HEK293 (cell line): ENCODE measurements at regions not wholly inside any gene's neighbourhood (a gene's known extent, or its start where the extent isn't known, plus 50 kb on each side); places are given as distances from the start of the nearest gene placed in this dataset.

Source experiments
- CTCF ChIA-PET: fragments of 350-600 bp; formaldehyde crosslinking; extraction: SDS; loops from one replicate; lab custom pipeline; 2021; ENCODE audit warnings: antibody characterized with exemption; lab: Yijun Ruan, JAX
- POLR2A ChIA-PET: fragments of 300-600 bp; formaldehyde crosslinking; extraction: SDS; loops from one replicate; lab custom pipeline; 2020; ENCODE audit warnings: antibody characterized with exemption, inconsistent platforms; lab: Yijun Ruan, JAX
- H3K27ac ChIP-seq: fragments of 200-500 bp; sonication (Bioruptor generic); 2 replicates; pipeline ENCODE4 v1.5.1; 2014; ENCODE audit warnings: low read depth, low read length, control low read depth, inconsistent platforms; ENCODE audit errors: extremely low read depth
- H3K36me3 ChIP-seq, 2 experiments: fragments of 200-500 bp in 1 of 2; sonication (Bioruptor generic) in 1 of 2; 1 replicate in 1 of 2; 2 replicates in 1 of 2; pipeline ENCODE4 v1.5.1; 2014 to 2017; ENCODE audit warnings: inconsistent platforms in 2 of 2, low read length in 2 of 2; ENCODE audit not compliant: control insufficient read depth in 2 of 2, insufficient read depth in 1 of 2
- H3K4me1 ChIP-seq: fragments of 200-500 bp; sonication (Bioruptor generic); 2 replicates; pipeline ENCODE4 v1.5.1; 2014; ENCODE audit warnings: mild to moderate bottlenecking, low read length, inconsistent platforms; ENCODE audit not compliant: control insufficient read depth, insufficient read depth
- H3K4me3 ChIP-seq: 2 replicates; pipeline ENCODE4 v1.5.1; 2011; ENCODE audit warnings: low read depth, mild to moderate bottlenecking, control low read depth, low read length, moderate library complexity
- H3K9me3 ChIP-seq: fragments of 200-500 bp; sonication (Bioruptor generic); 2 replicates; pipeline ENCODE4 v1.5.1; 2014; ENCODE audit warnings: low read depth, low read length, inconsistent platforms; ENCODE audit not compliant: control insufficient read depth, insufficient read depth
- BCL11A ChIP-seq: fragments of 450-650 bp; formaldehyde crosslinking; IDR thresholded peaks from 2 replicates; pipeline ENCODE4 v1.5.1; 2016; ENCODE audit warnings: low read depth, missing biosample characterization, missing genetic modification characterization
- KLF9 ChIP-seq: fragments of 450-650 bp; formaldehyde crosslinking; IDR thresholded peaks from 2 replicates; pipeline ENCODE4 v1.5.1; 2016; ENCODE audit warnings: missing biosample characterization, missing genetic modification characterization, low read depth
- MYNN ChIP-seq: fragments of 450-650 bp; formaldehyde crosslinking; IDR thresholded peaks from 2 replicates; pipeline ENCODE4 v1.5.1; 2016; ENCODE audit warnings: missing biosample characterization, missing genetic modification characterization, borderline replicate concordance
- SP7 ChIP-seq: fragments of 450-650 bp; formaldehyde crosslinking; IDR thresholded peaks from 2 replicates; pipeline ENCODE4 v1.5.1; 2016; ENCODE audit warnings: missing biosample characterization, missing genetic modification characterization
- ZBTB48 ChIP-seq: fragments of 450-650 bp; formaldehyde crosslinking; IDR thresholded peaks from 2 replicates; pipeline ENCODE4 v1.5.1; 2016; ENCODE audit warnings: missing biosample characterization, missing genetic modification characterization
- ZNF133 ChIP-seq: fragments of 450-650 bp; formaldehyde crosslinking; IDR thresholded peaks from 2 replicates; pipeline ENCODE4 v1.5.1; 2016; ENCODE audit warnings: missing biosample characterization, missing genetic modification characterization
- ZNF223 ChIP-seq: fragments of 450-650 bp; formaldehyde crosslinking; IDR thresholded peaks from 2 replicates; pipeline ENCODE4 v1.5.1; 2016; ENCODE audit warnings: missing biosample characterization, missing genetic modification characterization
- ZNF394 ChIP-seq: fragments of 450-650 bp; formaldehyde crosslinking; IDR thresholded peaks from 2 replicates; pipeline ENCODE4 v1.5.1; 2016; ENCODE audit warnings: missing biosample characterization, missing genetic modification characterization, mild to moderate bottlenecking, moderate library complexity, borderline replicate concordance
- ZNF510 ChIP-seq: fragments of 450-650 bp; formaldehyde crosslinking; IDR thresholded peaks from 2 replicates; pipeline ENCODE4 v1.5.1; 2018; ENCODE audit warnings: mild to moderate bottlenecking, missing genetic modification characterization, missing biosample characterization; ENCODE audit not compliant: insufficient replicate concordance
- ZNF514 ChIP-seq: fragments of 450-650 bp; formaldehyde crosslinking; IDR thresholded peaks from 2 replicates; pipeline ENCODE4 v1.5.1; 2016; ENCODE audit warnings: missing biosample characterization, missing genetic modification characterization
- ZNF521 ChIP-seq: fragments of 450-650 bp; formaldehyde crosslinking; IDR thresholded peaks from 2 replicates; pipeline ENCODE4 v1.5.1; 2017; ENCODE audit warnings: missing biosample characterization, mild to moderate bottlenecking, missing genetic modification characterization
- ZNF571 ChIP-seq: fragments of 450-650 bp; formaldehyde crosslinking; IDR thresholded peaks from 2 replicates; pipeline ENCODE4 v1.5.0; 2017; ENCODE audit warnings: missing biosample characterization, missing genetic modification characterization
- ZNF658 ChIP-seq: fragments of 450-650 bp; formaldehyde crosslinking; IDR thresholded peaks from 2 replicates; pipeline ENCODE4; 2016; ENCODE audit warnings: missing biosample characterization, missing genetic modification characterization
- ZNF664 ChIP-seq: fragments of 450-650 bp; formaldehyde crosslinking; IDR thresholded peaks from 2 replicates; pipeline ENCODE4 v1.5.1; 2016; ENCODE audit warnings: missing biosample characterization, missing genetic modification characterization
- ZNF747 ChIP-seq: fragments of 450-650 bp; formaldehyde crosslinking; IDR thresholded peaks from 2 replicates; pipeline ENCODE4 v1.5.1; 2016; ENCODE audit warnings: missing biosample characterization, missing genetic modification characterization
- TF ChIP-seq, protein P1 (sequence below): fragments of 450-650 bp; formaldehyde crosslinking; IDR thresholded peaks from 2 replicates; pipeline ENCODE4 v1.5.1; 2017; ENCODE audit warnings: missing biosample characterization, mild to moderate bottlenecking, missing genetic modification characterization, moderate library complexity
- TF ChIP-seq, protein P2 (sequence below): fragments of 450-650 bp; formaldehyde crosslinking; IDR thresholded peaks from 2 replicates; pipeline ENCODE4 v1.5.1; 2016; ENCODE audit warnings: missing biosample characterization, missing genetic modification characterization, borderline replicate concordance
- TF ChIP-seq, protein P3 (sequence below): fragments of 450-650 bp; formaldehyde crosslinking; IDR thresholded peaks from 2 replicates; pipeline ENCODE4 v1.5.1; 2016; ENCODE audit warnings: missing biosample characterization, missing genetic modification characterization
- TF ChIP-seq, protein P4 (sequence below): fragments of 450-650 bp; formaldehyde crosslinking; IDR thresholded peaks from 2 replicates; pipeline ENCODE4 v1.5.1; 2016; ENCODE audit warnings: missing biosample characterization, missing genetic modification characterization
- TF ChIP-seq, protein P5 (sequence below): fragments of 450-650 bp; formaldehyde crosslinking; conservative IDR thresholded peaks from 2 replicates; pipeline ENCODE4 v1.5.1; 2016; ENCODE audit warnings: low read depth, missing biosample characterization, missing genetic modification characterization

DNA sequence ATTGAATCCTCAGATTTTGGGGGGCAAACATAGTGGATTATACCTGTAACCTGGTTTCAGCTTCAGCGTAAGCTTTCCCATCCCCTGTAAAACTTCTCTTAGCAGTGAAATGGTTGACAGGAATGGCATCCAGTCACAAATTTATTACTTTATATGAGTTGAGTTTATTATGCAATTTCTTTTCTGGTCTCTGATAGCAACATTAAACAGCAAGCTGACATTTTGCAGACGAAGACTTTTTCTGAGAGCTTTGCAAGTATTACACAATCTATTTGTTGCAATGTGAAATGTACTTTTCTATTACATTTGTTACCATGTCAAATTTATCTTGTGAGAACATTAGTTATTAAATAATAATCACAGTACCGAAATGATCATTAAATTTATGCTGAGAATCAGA, 60.6 kb downstream of the GSPT2 start:
- H3K4me3 ChIP-seq = peak overlapping the region; percentile 55
- TF ChIP-seq ZNF664 (tag by site-specific recombination) (no peak), SP7 (tag by site-specific recombination) (no peak), ZNF133 (no peak), KLF9 (tag by site-specific recombination) (no peak), ZNF521 (no peak), ZNF223 (no peak), ZNF514 (tag by site-specific recombination) (no peak), ZNF394 (tag by site-specific recombination) (no peak)
- TF ChIP-seq, protein P1, sequence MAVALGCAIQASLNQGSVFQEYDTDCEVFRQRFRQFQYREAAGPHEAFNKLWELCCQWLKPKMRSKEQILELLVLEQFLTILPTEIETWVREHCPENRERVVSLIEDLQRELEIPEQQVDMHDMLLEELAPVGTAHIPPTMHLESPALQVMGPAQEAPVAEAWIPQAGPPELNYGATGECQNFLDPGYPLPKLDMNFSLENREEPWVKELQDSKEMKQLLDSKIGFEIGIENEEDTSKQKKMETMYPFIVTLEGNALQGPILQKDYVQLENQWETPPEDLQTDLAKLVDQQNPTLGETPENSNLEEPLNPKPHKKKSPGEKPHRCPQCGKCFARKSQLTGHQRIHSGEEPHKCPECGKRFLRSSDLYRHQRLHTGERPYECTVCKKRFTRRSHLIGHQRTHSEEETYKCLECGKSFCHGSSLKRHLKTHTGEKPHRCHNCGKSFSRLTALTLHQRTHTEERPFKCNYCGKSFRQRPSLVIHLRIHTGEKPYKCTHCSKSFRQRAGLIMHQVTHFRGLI (tag by site-specific recombination) = no peak
- no peaks in the 10 kb centered on the region; a peak in 1 of 3 replicates for H3K36me3 ChIP-seq
- no peaks in the 10 kb centered on the region; the same call in 1 of the 2 replicates for H3K9me3 ChIP-seq
- CTCF ChIA-PET = interaction anchor here (0.7 kb wide), 5 partner anchors 20 to 414 kb away, joined by 3 to 5 read pairs (median 3); no protein-coding TSS in a partner anchor
- no peak overlapping the region for H3K27ac ChIP-seq
- POLR2A ChIA-PET = no interaction called here
- H3K4me1 ChIP-seq = peaks cover 3% of the 10 kb centered on the region; the same call in 1 of the 2 replicates

DNA sequence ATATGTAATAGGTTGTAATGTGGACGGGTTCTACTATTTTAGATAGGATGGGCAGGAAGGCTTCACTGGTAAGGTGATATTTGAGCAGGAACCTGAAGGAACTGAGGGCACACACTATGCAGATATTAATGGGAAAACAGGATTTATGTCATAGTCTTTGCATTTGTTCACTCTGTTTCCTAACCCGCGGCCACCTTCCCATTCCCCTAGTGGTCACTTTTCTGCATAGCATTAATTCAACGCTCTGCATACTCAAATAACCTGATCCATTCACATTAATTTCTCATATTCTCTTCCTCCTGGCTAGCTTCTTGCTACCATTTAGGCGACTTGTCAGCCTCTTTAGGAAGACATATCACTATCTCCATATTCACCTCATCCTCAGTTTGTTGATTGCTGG, 61.5 kb downstream of the GSPT2 start:
- Histone ChIP-seq H3K9me3 (no peaks in the 10 kb centered on the region; the same call in 1 of the 2 replicates), H3K4me3 (no peak overlapping the region), H3K27ac (no peak overlapping the region), H3K36me3 (no peaks in the 10 kb centered on the region; a peak in 1 of 3 replicates), H3K4me1 (peaks cover 3% of the 10 kb centered on the region; the same call in 1 of the 2 replicates)
- CTCF ChIA-PET = interaction anchor here (1.2 kb wide), 2 partner anchors 9 to 317 kb away, joined by 3 to 4 read pairs; no protein-coding TSS in a partner anchor
- POLR2A ChIA-PET = no interaction called here
- TF ChIP-seq ZNF571 (tag by site-specific recombination) (no peak), ZNF510 (tag by site-specific recombination) (no peak), ZNF747 (tag by site-specific recombination) (no peak), MYNN (tag by site-specific recombination) (no peak), ZBTB48 (tag by site-specific recombination) (no peak), ZNF658 (no peak), BCL11A (tag by site-specific recombination) (no peak)
- TF ChIP-seq, protein P2, sequence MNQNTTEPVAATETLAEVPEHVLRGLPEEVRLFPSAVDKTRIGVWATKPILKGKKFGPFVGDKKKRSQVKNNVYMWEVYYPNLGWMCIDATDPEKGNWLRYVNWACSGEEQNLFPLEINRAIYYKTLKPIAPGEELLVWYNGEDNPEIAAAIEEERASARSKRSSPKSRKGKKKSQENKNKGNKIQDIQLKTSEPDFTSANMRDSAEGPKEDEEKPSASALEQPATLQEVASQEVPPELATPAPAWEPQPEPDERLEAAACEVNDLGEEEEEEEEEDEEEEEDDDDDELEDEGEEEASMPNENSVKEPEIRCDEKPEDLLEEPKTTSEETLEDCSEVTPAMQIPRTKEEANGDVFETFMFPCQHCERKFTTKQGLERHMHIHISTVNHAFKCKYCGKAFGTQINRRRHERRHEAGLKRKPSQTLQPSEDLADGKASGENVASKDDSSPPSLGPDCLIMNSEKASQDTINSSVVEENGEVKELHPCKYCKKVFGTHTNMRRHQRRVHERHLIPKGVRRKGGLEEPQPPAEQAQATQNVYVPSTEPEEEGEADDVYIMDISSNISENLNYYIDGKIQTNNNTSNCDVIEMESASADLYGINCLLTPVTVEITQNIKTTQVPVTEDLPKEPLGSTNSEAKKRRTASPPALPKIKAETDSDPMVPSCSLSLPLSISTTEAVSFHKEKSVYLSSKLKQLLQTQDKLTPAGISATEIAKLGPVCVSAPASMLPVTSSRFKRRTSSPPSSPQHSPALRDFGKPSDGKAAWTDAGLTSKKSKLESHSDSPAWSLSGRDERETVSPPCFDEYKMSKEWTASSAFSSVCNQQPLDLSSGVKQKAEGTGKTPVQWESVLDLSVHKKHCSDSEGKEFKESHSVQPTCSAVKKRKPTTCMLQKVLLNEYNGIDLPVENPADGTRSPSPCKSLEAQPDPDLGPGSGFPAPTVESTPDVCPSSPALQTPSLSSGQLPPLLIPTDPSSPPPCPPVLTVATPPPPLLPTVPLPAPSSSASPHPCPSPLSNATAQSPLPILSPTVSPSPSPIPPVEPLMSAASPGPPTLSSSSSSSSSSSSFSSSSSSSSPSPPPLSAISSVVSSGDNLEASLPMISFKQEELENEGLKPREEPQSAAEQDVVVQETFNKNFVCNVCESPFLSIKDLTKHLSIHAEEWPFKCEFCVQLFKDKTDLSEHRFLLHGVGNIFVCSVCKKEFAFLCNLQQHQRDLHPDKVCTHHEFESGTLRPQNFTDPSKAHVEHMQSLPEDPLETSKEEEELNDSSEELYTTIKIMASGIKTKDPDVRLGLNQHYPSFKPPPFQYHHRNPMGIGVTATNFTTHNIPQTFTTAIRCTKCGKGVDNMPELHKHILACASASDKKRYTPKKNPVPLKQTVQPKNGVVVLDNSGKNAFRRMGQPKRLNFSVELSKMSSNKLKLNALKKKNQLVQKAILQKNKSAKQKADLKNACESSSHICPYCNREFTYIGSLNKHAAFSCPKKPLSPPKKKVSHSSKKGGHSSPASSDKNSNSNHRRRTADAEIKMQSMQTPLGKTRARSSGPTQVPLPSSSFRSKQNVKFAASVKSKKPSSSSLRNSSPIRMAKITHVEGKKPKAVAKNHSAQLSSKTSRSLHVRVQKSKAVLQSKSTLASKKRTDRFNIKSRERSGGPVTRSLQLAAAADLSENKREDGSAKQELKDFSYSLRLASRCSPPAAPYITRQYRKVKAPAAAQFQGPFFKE (tag by site-specific recombination) = no peak
- TF ChIP-seq, protein P3, sequence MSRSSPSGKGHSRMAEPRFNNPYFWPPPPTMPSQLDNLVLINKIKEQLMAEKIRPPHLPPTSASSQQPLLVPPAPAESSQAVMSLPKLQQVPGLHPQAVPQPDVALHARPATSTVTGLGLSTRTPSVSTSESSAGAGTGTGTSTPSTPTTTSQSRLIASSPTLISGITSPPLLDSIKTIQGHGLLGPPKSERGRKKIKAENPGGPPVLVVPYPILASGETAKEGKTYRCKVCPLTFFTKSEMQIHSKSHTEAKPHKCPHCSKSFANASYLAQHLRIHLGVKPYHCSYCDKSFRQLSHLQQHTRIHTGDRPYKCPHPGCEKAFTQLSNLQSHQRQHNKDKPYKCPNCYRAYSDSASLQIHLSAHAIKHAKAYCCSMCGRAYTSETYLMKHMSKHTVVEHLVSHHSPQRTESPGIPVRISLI (tag by site-specific recombination) = no peak
- TF ChIP-seq, protein P4, sequence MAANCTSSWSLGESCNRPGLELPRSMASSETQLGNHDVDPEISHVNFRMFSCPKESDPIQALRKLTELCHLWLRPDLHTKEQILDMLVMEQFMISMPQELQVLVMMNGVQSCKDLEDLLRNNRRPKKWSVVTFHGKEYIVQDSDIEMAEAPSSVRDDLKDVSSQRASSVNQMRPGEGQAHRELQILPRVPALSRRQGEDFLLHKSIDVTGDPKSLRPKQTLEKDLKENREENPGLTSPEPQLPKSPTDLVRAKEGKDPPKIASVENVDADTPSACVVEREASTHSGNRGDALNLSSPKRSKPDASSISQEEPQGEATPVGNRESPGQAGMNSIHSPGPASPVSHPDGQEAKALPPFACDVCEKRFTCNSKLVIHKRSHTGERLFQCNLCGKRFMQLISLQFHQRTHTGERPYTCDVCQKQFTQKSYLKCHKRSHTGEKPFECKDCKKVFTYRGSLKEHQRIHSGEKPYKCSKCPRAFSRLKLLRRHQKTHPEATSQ = no peak
- TF ChIP-seq, protein P1 (tag by site-specific recombination) = no peak
- TF ChIP-seq, protein P5, sequence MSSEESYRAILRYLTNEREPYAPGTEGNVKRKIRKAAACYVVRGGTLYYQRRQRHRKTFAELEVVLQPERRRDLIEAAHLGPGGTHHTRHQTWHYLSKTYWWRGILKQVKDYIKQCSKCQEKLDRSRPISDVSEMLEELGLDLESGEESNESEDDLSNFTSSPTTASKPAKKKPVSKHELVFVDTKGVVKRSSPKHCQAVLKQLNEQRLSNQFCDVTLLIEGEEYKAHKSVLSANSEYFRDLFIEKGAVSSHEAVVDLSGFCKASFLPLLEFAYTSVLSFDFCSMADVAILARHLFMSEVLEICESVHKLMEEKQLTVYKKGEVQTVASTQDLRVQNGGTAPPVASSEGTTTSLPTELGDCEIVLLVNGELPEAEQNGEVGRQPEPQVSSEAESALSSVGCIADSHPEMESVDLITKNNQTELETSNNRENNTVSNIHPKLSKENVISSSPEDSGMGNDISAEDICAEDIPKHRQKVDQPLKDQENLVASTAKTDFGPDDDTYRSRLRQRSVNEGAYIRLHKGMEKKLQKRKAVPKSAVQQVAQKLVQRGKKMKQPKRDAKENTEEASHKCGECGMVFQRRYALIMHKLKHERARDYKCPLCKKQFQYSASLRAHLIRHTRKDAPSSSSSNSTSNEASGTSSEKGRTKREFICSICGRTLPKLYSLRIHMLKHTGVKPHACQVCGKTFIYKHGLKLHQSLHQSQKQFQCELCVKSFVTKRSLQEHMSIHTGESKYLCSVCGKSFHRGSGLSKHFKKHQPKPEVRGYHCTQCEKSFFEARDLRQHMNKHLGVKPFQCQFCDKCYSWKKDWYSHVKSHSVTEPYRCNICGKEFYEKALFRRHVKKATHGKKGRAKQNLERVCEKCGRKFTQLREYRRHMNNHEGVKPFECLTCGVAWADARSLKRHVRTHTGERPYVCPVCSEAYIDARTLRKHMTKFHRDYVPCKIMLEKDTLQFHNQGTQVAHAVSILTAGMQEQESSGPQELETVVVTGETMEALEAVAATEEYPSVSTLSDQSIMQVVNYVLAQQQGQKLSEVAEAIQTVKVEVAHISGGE (tag by site-specific recombination) = no peak
